Kidney tubule cell (primary cell): ENCODE measurements at regions not wholly inside any gene's neighbourhood (a gene's known extent, or its start where the extent isn't known, plus 50 kb on each side); places are given as distances from the start of the nearest gene placed in this dataset.

ENCODE experiments used
- DNase-seq: peaks from one replicate; pipeline ENCODE4 v3.0.0-alpha.2; 2018; ENCODE audit warnings: low spot score

DNA sequence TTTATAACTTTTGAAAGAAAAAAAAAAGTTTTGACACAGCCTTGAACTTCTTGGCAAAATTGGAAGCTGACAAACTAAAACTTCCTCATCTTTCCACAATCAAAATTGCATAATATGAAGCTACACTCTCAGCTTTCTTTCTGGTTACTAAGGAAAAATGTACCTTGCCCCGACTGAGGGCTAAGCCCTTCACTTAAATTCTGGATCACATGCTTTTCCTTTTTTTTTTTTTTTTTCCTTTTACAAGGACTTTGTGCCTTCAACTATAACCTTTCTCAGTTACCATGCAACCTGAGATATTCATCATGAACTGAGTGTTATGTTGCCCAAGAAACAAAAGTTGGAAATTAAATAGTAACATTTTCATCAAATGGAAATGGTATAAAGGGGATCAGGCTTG, 188.5 kb upstream of the CARD18 start:
- no peak for DNase-seq

DNA sequence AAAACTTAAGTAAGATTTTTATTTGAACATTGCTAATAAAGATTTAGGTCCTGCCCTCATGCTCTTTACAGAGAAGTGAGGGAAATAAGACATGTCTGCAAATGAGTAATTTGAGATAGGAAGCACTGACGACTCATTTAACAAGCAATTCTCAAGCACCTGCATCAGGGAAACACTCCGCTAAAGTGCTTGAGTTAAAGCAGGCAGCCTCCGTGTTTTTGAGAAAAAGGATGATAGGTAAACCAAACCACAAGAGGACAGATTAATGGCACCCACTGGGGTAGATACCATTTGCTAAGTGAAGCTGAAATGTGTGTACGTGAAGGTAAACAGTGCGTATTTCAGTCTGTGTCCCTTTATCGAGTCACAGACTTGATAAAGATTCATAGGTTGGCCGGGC, 184.6 kb upstream of the CARD18 start:
- DNase-seq: peak; percentile 4

- DNase-seq: no peak
Measured at GRCh38 chr11:105321696-105322095, 182.1 kb upstream of the CARD18 start.

DNA sequence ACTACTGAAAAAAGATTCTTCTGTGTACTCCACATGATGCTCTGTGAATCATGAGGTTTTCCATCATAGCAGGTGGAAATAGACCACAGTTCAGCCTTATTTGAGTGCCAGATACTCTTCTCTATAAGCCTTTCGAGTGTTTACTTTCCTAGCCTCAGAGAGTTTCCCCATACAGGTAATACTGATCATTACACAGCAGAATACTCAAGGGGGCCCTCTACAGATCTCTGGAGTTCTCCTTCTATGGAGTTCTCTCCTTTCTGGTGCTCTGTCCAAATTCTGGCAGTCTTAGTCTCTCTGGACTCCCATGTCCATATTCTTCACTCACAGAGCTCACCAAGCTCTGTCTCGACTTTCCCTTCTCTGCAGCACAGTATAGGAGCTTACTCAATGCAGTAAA, 175.7 kb upstream of the CARD18 start:
- DNase-seq: no peak

DNA sequence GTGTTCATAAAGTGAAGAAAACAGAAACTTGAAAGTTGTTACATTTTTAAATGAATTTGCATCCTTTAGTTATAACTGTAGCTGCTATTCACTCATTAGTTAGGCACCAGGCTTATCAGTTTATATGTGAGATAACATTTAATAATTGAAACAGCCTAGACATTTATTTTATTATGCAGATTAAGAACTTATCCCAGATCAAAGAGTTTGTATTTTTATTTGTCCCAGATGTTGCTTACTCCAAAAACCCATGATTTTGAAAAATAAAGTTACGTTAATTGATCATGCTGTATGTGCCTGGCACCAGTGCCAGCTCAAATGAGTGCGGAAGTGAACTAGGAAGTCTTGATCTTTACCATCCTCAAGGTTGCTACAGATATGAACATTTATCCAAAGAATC, 172.7 kb upstream of the CARD18 start:
- DNase-seq: no peak

DNA sequence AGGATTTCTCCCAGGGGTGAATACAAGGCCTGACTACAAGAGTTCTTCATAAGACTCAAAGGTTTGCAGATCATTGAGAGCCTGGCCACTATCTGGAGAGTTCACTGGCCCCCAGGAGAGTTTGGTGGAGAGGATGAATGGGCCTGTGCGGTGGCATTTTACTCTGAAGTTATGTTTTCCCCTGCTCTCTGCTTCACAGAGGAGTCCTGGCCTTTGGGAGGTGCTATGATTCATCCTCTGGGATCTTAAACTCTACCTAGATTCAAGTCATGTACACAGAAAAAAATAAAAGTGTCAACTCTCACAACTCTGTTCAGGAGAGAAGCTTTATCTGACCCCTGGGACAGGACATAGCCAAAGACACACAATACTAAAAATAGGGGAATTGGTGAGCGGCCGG, 159.1 kb upstream of the CARD18 start:
- DNase-seq: no peak

GRCh38 chr11:105298174-105298573, 158.6 kb upstream of the CARD18 start:
- no peak for DNase-seq

GRCh38 chr11:105297463-105297862, 157.9 kb upstream of the CARD18 start:
- no peak for DNase-seq

- no peak for DNase-seq
Measured at GRCh38 chr11:105296806-105297205, 157.2 kb upstream of the CARD18 start.

DNA sequence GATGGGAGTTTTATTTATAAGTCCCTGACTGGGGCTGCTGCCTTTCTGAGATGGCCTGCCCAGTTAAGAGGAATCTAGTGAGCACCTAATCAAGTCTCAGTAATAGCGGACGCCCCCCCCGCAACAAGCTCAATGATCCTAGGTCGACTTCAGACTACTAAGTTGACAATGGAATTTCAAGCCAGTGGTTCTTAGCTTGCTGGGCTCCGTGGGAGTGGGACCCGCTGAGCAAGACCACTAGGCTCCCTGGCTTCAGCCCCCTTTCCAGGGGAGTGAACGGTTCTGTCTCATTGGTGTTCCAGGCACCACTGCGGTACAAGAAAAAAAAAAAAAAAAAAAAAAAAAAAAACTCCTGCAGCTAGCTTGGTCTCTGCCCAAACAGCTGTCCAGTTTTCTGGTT, 156.8 kb upstream of the CARD18 start:
- no peak for DNase-seq

- DNase-seq: no peak
Measured at GRCh38 chr11:105282658-105283057, 143.1 kb upstream of the CARD18 start.

GRCh38 chr11:105274631-105275030, 135.1 kb upstream of the CARD18 start:
- no peak for DNase-seq

DNA sequence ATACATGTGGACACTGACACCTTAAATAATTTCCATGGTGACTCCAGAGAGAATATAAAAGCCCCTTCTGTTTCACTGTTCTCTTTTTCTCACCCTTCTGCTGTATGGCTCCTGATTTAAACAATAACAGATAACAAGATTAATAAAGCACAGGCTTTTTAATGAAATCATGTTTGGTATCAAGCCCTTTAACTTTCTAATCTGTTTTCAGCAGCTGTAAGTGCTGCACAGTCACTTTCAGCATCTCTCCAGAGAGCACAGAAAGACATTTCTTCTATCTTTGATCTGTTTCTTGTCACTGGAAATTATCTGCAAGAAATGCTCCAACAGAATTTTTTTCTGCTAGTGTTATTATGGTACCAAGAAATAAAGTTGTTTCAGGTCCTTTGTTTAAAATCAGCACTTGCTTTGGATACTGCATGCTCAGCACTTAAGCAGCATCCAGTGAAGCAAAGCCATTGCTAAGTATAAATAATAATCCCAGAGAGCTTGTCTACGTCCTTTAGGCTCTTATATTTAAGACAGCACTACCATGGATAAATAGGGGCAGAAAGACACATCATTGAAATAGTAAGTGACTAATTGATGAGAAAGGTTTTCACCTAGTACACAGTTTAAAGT, 134.2 kb upstream of the CARD18 start:
- DNase-seq: no peak

DNA sequence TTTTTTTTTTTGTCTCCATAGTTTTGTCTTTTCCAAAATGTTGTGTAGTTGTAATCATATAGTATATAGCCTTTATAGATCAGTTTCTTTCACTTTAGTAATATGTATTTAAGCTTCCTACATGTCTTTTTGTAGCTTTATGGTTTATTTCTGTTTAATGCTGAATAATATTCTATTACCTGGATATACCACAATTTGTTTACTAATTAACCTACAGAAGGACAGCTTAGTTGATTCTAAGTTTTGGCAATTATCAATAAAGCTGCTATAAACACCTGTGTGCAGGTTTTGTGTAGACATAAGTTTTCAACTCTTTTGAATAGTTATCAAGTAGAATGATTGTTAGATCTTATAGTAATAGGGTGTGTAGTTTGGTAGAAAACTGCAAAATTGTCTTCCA, 130.3 kb upstream of the CARD18 start:
- DNase-seq: no peak

GRCh38 chr11:105268404-105269062, 129.0 kb upstream of the CARD18 start:
- no peak for DNase-seq

GRCh38 chr11:105265845-105266244, 126.3 kb upstream of the CARD18 start:
- no peak for DNase-seq

GRCh38 chr11:105260976-105261375, 121.4 kb upstream of the CARD18 start:
- DNase-seq: no peak

DNA sequence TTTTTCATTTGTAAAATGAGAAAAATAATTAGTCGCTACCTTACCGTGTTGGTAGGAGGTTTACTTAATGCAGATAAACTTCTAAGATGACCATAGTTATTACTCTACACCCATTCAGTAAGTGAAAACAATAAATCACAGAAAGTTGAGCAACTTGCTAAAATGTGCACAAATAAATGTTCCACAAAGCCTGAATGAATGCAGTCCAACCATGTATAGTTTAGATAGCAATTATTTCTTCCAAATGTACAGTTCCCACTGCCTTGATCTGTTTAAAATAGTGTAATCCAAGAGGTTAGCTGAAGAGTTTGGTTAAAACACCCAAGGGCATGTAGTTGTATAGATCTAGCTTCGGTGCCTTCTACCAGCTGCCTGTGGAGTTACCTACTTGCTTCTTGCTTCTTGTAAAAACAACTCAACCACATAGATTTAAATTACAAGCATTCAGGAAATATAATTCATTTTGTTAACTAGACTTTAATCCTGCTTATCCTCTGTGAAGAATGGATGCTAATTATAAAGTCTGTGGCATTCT, 106.3 kb upstream of the CARD18 start:
- no peak for DNase-seq

- peak; percentile 87 for DNase-seq
Measured at GRCh38 chr11:105244160-105244825, 104.7 kb upstream of the CARD18 start.

- no peak for DNase-seq
Measured at GRCh38 chr11:105241136-105241535, 101.6 kb upstream of the CARD18 start.

DNA sequence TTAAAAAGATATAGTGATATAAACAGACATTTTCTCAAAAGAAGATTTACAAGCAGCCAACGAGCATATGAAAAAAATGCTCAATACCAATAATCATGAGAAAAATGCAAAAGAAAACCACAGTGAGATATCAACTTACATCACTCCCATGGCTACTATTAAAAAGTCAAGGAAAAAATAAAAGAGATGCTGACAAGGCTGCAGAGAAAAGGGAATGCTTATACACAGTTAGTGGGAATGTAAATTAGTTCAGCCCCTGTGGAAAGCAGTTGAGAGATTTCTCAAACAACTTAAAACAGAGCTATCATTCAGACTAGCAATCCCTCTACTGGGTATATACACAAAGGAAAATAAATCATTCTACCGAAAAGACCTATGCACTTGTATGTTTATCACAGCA, 97.1 kb upstream of the CARD18 start:
- no peak for DNase-seq

DNA sequence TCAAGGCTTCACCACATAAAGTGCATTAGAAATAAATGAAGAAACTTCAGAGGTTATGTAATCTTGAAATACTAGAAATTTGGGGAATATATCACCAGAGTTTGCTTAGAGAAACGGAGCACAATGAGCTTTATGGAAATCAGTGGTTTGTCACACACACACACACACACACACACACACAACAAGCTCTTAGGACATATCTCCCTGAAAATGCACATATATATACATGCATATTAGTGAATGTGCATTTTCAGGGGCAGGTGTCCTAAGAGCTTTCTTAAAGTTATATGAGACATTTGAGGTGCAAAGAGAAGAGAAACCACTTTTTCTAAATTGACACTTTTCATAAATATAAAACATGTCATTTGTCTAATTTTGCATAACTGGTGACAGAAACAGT, 93.7 kb upstream of the CARD18 start:
- no peak for DNase-seq

GRCh38 chr11:105232021-105232420, 92.5 kb upstream of the CARD18 start:
- DNase-seq: no peak
